ENCODE measurements at regions not wholly inside any gene's neighbourhood (a gene's known extent, or its start where the extent isn't known, plus 50 kb on each side); places are given as distances from the start of the nearest gene placed in this dataset.
"Not testable (repeated sequence)": the region's sequence is repeated elsewhere in the genome, so short reads cannot be mapped to it uniquely, and the experiment has no call there.

GRCh38 chr7:13024121-13024674 lies 336.8 kb downstream of the ARL4A start:
- H3K27ac ChIP-seq (ENCODE audit: low read depth, low read length), result no peak overlapping the region
- DNase-seq (ENCODE audit: low read depth in 4 of 6, low spot score in 6 of 6), result peak in 2 of 6 donors; percentile 56 to 64

GRCh38 chr7:13025043-13025442 lies 337.6 kb downstream of the ARL4A start:
- H3K4me3 ChIP-seq (ENCODE audit: low read depth, low read length); H3K9me3 ChIP-seq (ENCODE audit: control insufficient read depth, insufficient read depth, low read length); H3K4me1 ChIP-seq (ENCODE audit: control insufficient read depth, insufficient read depth, low read length); H3K27me3 ChIP-seq (ENCODE audit: control insufficient read depth, insufficient read depth, low read length); H3K36me3 ChIP-seq (ENCODE audit: control insufficient read depth, insufficient read depth, low read length); DNase-seq (ENCODE audit: low read depth in 4 of 6, low spot score in 6 of 6); H3K27ac ChIP-seq (ENCODE audit: low read depth, low read length): not testable (repeated sequence)
- no CpG with 5 or more reads among the region's 3 CpGs for WGBS (ENCODE audit: insufficient coverage)

More at GRCh38 chr7:13024121-13024674, 336.8 kb downstream of the ARL4A start:
- no peaks in the 10 kb centered on the region for H3K9me3 ChIP-seq (ENCODE audit: control insufficient read depth, insufficient read depth, low read length)
- H3K36me3 ChIP-seq (ENCODE audit: control insufficient read depth, insufficient read depth, low read length), result no peaks in the 10 kb centered on the region
- no peaks in the 10 kb centered on the region for H3K27me3 ChIP-seq (ENCODE audit: control insufficient read depth, insufficient read depth, low read length)
- no peaks in the 10 kb centered on the region for H3K4me1 ChIP-seq (ENCODE audit: control insufficient read depth, insufficient read depth, low read length)
- H3K4me3 ChIP-seq (ENCODE audit: low read depth, low read length), result no peak overlapping the region
- WGBS (ENCODE audit: insufficient coverage), result no CpG with 5 or more reads among the region's 1 CpG

GRCh38 chr7:13027321-13027720 lies 339.9 kb downstream of the ARL4A start:
- Histone ChIP-seq H3K4me1 (ENCODE audit: control insufficient read depth, insufficient read depth, low read length) (no peaks in the 10 kb centered on the region), H3K9me3 (ENCODE audit: control insufficient read depth, insufficient read depth, low read length) (no peaks in the 10 kb centered on the region), H3K4me3 (ENCODE audit: low read depth, low read length) (no peak overlapping the region), H3K27ac (ENCODE audit: low read depth, low read length) (peak overlapping the region; percentile 29), H3K36me3 (ENCODE audit: control insufficient read depth, insufficient read depth, low read length) (no peaks in the 10 kb centered on the region), H3K27me3 (ENCODE audit: control insufficient read depth, insufficient read depth, low read length) (no peaks in the 10 kb centered on the region)
- no peak for DNase-seq (ENCODE audit: low read depth in 4 of 6, low spot score in 6 of 6)
- WGBS (ENCODE audit: insufficient coverage), result no CpG with 5 or more reads among the region's 2 CpGs

- Histone ChIP-seq H3K27ac (ENCODE audit: low read depth, low read length) (peak overlapping the region; percentile 29), H3K4me1 (ENCODE audit: control insufficient read depth, insufficient read depth, low read length) (no peaks in the 10 kb centered on the region), H3K27me3 (ENCODE audit: control insufficient read depth, insufficient read depth, low read length) (no peaks in the 10 kb centered on the region), H3K36me3 (ENCODE audit: control insufficient read depth, insufficient read depth, low read length) (no peaks in the 10 kb centered on the region), H3K4me3 (ENCODE audit: low read depth, low read length) (no peak overlapping the region), H3K9me3 (ENCODE audit: control insufficient read depth, insufficient read depth, low read length) (no peaks in the 10 kb centered on the region)
- 79% methylated on average over 2 of the region's 4 CpGs for WGBS (ENCODE audit: insufficient coverage)
- DNase-seq (ENCODE audit: low read depth in 4 of 6, low spot score in 6 of 6), result no peak
These were observed 340.8 kb downstream of the ARL4A start for GRCh38 chr7:13028036-13028824.

GRCh38 chr7:13028825-13029099 lies 341.3 kb downstream of the ARL4A start:
- Histone ChIP-seq H3K27me3 (ENCODE audit: control insufficient read depth, insufficient read depth, low read length) (no peaks in the 10 kb centered on the region), H3K27ac (ENCODE audit: low read depth, low read length) (peak overlapping the region; percentile 29)

GRCh38 chr7:13031468-13031867 lies 344.0 kb downstream of the ARL4A start:
- H3K27me3 ChIP-seq (ENCODE audit: control insufficient read depth, insufficient read depth, low read length), result no peaks in the 10 kb centered on the region
- WGBS (ENCODE audit: insufficient coverage), result 89% methylated on average over 1 of the region's 3 CpGs

More at GRCh38 chr7:13028825-13029099, 341.3 kb downstream of the ARL4A start:
- no peaks in the 10 kb centered on the region for H3K4me1 ChIP-seq (ENCODE audit: control insufficient read depth, insufficient read depth, low read length)
- no peak overlapping the region for H3K4me3 ChIP-seq (ENCODE audit: low read depth, low read length)
- no peaks in the 10 kb centered on the region for H3K9me3 ChIP-seq (ENCODE audit: control insufficient read depth, insufficient read depth, low read length)
- peak in 2 of 6 donors; percentile 44 to 58 for DNase-seq (ENCODE audit: low read depth in 4 of 6, low spot score in 6 of 6)
- WGBS (ENCODE audit: insufficient coverage), result no CpG with 5 or more reads among the region's 2 CpGs
- H3K36me3 ChIP-seq (ENCODE audit: control insufficient read depth, insufficient read depth, low read length), result no peaks in the 10 kb centered on the region

GRCh38 chr7:13032084-13032483 lies 344.7 kb downstream of the ARL4A start:
- H3K4me1 ChIP-seq (ENCODE audit: control insufficient read depth, insufficient read depth, low read length), result no peaks in the 10 kb centered on the region
- no peak overlapping the region for H3K4me3 ChIP-seq (ENCODE audit: low read depth, low read length)
- H3K27ac ChIP-seq (ENCODE audit: low read depth, low read length), result peak overlapping the region; percentile 69
- peaks cover 3% of the 10 kb centered on the region for H3K9me3 ChIP-seq (ENCODE audit: control insufficient read depth, insufficient read depth, low read length)
- peak in 2 of 6 donors; percentile 48 to 49 for DNase-seq (ENCODE audit: low read depth in 4 of 6, low spot score in 6 of 6)
- no peaks in the 10 kb centered on the region for H3K36me3 ChIP-seq (ENCODE audit: control insufficient read depth, insufficient read depth, low read length)
- WGBS (ENCODE audit: insufficient coverage), result 62% methylated on average over 2 of the region's 2 CpGs
- H3K27me3 ChIP-seq (ENCODE audit: control insufficient read depth, insufficient read depth, low read length), result no peaks in the 10 kb centered on the region

More at GRCh38 chr7:13031468-13031867, 344.0 kb downstream of the ARL4A start:
- no peak overlapping the region for H3K4me3 ChIP-seq (ENCODE audit: low read depth, low read length)
- DNase-seq (ENCODE audit: low read depth in 4 of 6, low spot score in 6 of 6), result no peak
- peak overlapping the region; percentile 69 for H3K27ac ChIP-seq (ENCODE audit: low read depth, low read length)
- peaks cover 3% of the 10 kb centered on the region for H3K9me3 ChIP-seq (ENCODE audit: control insufficient read depth, insufficient read depth, low read length)
- H3K36me3 ChIP-seq (ENCODE audit: control insufficient read depth, insufficient read depth, low read length), result no peaks in the 10 kb centered on the region
- no peaks in the 10 kb centered on the region for H3K4me1 ChIP-seq (ENCODE audit: control insufficient read depth, insufficient read depth, low read length)

GRCh38 chr7:13032576-13032975 lies 345.1 kb downstream of the ARL4A start:
- no peaks in the 10 kb centered on the region for H3K4me1 ChIP-seq (ENCODE audit: control insufficient read depth, insufficient read depth, low read length)
- no peaks in the 10 kb centered on the region for H3K27me3 ChIP-seq (ENCODE audit: control insufficient read depth, insufficient read depth, low read length)
- peak overlapping the region; percentile 69 for H3K27ac ChIP-seq (ENCODE audit: low read depth, low read length)
- WGBS (ENCODE audit: insufficient coverage), result 20% methylated on average over 2 of the region's 2 CpGs
- H3K9me3 ChIP-seq (ENCODE audit: control insufficient read depth, insufficient read depth, low read length), result peaks cover 3% of the 10 kb centered on the region
- H3K4me3 ChIP-seq (ENCODE audit: low read depth, low read length), result no peak overlapping the region
- no peaks in the 10 kb centered on the region for H3K36me3 ChIP-seq (ENCODE audit: control insufficient read depth, insufficient read depth, low read length)
- DNase-seq (ENCODE audit: low read depth in 4 of 6, low spot score in 6 of 6), result peak in 5 of 6 donors; percentile 51 to 88 (median 66)

GRCh38 chr7:13034693-13035092 lies 347.3 kb downstream of the ARL4A start:
- Histone ChIP-seq H3K4me1 (ENCODE audit: control insufficient read depth, insufficient read depth, low read length) (no peaks in the 10 kb centered on the region), H3K9me3 (ENCODE audit: control insufficient read depth, insufficient read depth, low read length) (peaks cover 3% of the 10 kb centered on the region), H3K27ac (ENCODE audit: low read depth, low read length) (no peak overlapping the region), H3K36me3 (ENCODE audit: control insufficient read depth, insufficient read depth, low read length) (no peaks in the 10 kb centered on the region), H3K4me3 (ENCODE audit: low read depth, low read length) (no peak overlapping the region), H3K27me3 (ENCODE audit: control insufficient read depth, insufficient read depth, low read length) (no peaks in the 10 kb centered on the region)
- DNase-seq (ENCODE audit: low read depth in 4 of 6, low spot score in 6 of 6), result no peak
- no CpG with 5 or more reads among the region's 1 CpG for WGBS (ENCODE audit: insufficient coverage)

- H3K27ac ChIP-seq (ENCODE audit: low read depth, low read length), result no peak overlapping the region
- no peaks in the 10 kb centered on the region for H3K4me1 ChIP-seq (ENCODE audit: control insufficient read depth, insufficient read depth, low read length)
- H3K4me3 ChIP-seq (ENCODE audit: low read depth, low read length), result no peak overlapping the region
- no peak for DNase-seq (ENCODE audit: low read depth in 4 of 6, low spot score in 6 of 6)
- H3K27me3 ChIP-seq (ENCODE audit: control insufficient read depth, insufficient read depth, low read length), result no peaks in the 10 kb centered on the region
- 100% methylated on average over 4 of the region's 4 CpGs for WGBS (ENCODE audit: insufficient coverage)
- H3K9me3 ChIP-seq (ENCODE audit: control insufficient read depth, insufficient read depth, low read length), result peaks cover 3% of the 10 kb centered on the region
- no peaks in the 10 kb centered on the region for H3K36me3 ChIP-seq (ENCODE audit: control insufficient read depth, insufficient read depth, low read length)
These were observed 347.8 kb downstream of the ARL4A start for GRCh38 chr7:13035233-13035632.
